ENCODE measurements at regions not wholly inside any gene's neighbourhood (a gene's known extent, or its start where the extent isn't known, plus 50 kb on each side); places are given as distances from the start of the nearest gene placed in this dataset.

GRCh38 chr12:27151479-27151878 lies 69.1 kb upstream of the C12orf71 start:
- DNase-seq (ENCODE audit: low read depth), result no peak
- TF ChIP-seq CTCF (conservative IDR thresholded peaks at IDR 0.05; ENCODE audit: low read depth, low read length), result no peak
- no peak overlapping the region for H3K4me3 ChIP-seq (ENCODE audit: low read length)

- DNase-seq (ENCODE audit: low read depth), result no peak
- TF ChIP-seq CTCF (conservative IDR thresholded peaks at IDR 0.05; ENCODE audit: low read depth, low read length), result no peak
- no peak overlapping the region for H3K4me3 ChIP-seq (ENCODE audit: low read length)
These were observed 75.9 kb upstream of the C12orf71 start for GRCh38 chr12:27158297-27158696.

- no peak overlapping the region for H3K4me3 ChIP-seq (ENCODE audit: low read length)
- no peak for DNase-seq (ENCODE audit: low read depth)
- TF ChIP-seq CTCF (conservative IDR thresholded peaks at IDR 0.05; ENCODE audit: low read depth, low read length), result no peak
These were observed 79.3 kb upstream of the C12orf71 start for GRCh38 chr12:27161458-27162228.

GRCh38 chr12:27162229-27162537 lies 79.8 kb upstream of the C12orf71 start:
- no peak overlapping the region for H3K4me3 ChIP-seq (ENCODE audit: low read length)
- TF ChIP-seq CTCF (conservative IDR thresholded peaks at IDR 0.05; ENCODE audit: low read depth, low read length), result no peak
- no peak for DNase-seq (ENCODE audit: low read depth)

- H3K4me3 ChIP-seq (ENCODE audit: low read length), result no peak overlapping the region
- no peak for DNase-seq (ENCODE audit: low read depth)
- TF ChIP-seq CTCF (conservative IDR thresholded peaks at IDR 0.05; ENCODE audit: low read depth, low read length), result no peak
These were observed 80.8 kb upstream of the C12orf71 start for GRCh38 chr12:27163048-27163715.

- no peak for DNase-seq (ENCODE audit: low read depth)
- no peak for TF ChIP-seq CTCF (conservative IDR thresholded peaks at IDR 0.05; ENCODE audit: low read depth, low read length)
- H3K4me3 ChIP-seq (ENCODE audit: low read length), result no peak overlapping the region
These were observed 80.2 kb upstream of the STK38L start for GRCh38 chr12:27163894-27164293.
